Osteoblast (primary cell): ENCODE measurements at regions not wholly inside any gene's neighbourhood (a gene's known extent, or its start where the extent isn't known, plus 50 kb on each side); places are given as distances from the start of the nearest gene placed in this dataset.

ENCODE experiments used
- DNase-seq: peaks from one replicate; pipeline ENCODE4 v3.0.0; 2011; ENCODE audit warnings: low spot score, mixed read lengths; ENCODE audit not compliant: insufficient read length; ENCODE audit errors: missing footprints
- H2AFZ ChIP-seq: 2 replicates; pipeline ENCODE4 v1.6.0; 2011; ENCODE audit warnings: mild to moderate bottlenecking, low read length
- H3K27ac ChIP-seq: 2 replicates; pipeline ENCODE4 v1.5.1; 2011; ENCODE audit warnings: mild to moderate bottlenecking, low read depth, low read length, moderate library complexity
- H3K27me3 ChIP-seq: 2 replicates; pipeline ENCODE4 v1.6.0; 2012; ENCODE audit warnings: mild to moderate bottlenecking, control low read depth, inconsistent platforms, low read length, moderate library complexity; ENCODE audit not compliant: insufficient read depth
- H3K36me3 ChIP-seq: 2 replicates; pipeline ENCODE4 v1.5.1; 2011; ENCODE audit warnings: mild to moderate bottlenecking, low read length, control low read depth, moderate library complexity; ENCODE audit not compliant: insufficient read depth
- H3K4me1 ChIP-seq: 2 replicates; pipeline ENCODE4 v1.5.1; 2011; ENCODE audit warnings: mild to moderate bottlenecking, low read length, control low read depth, moderate library complexity; ENCODE audit not compliant: insufficient read depth
- H3K4me2 ChIP-seq: 2 replicates; pipeline ENCODE4 v1.6.0; 2011; ENCODE audit warnings: mild to moderate bottlenecking, low read length; ENCODE audit not compliant: insufficient read depth
- H3K4me3 ChIP-seq: fragments of 200-600 bp; sonication (generic); 3 replicates; pipeline ENCODE4 v1.5.1; 2012; ENCODE audit warnings: mild to moderate bottlenecking, low read length, inconsistent platforms; ENCODE audit not compliant: insufficient read depth
- H3K79me2 ChIP-seq: 2 replicates; pipeline ENCODE4 v1.6.0; 2012; ENCODE audit warnings: mild to moderate bottlenecking, low read length, control low read depth, inconsistent platforms; ENCODE audit not compliant: insufficient read depth
- H3K9me3 ChIP-seq: 2 replicates; pipeline ENCODE4 v1.5.1; 2011; ENCODE audit warnings: low read depth, low read length, control low read depth
- H4K20me1 ChIP-seq: 2 replicates; pipeline ENCODE4 v1.6.0; 2012; ENCODE audit warnings: mild to moderate bottlenecking, low read length, control low read depth; ENCODE audit not compliant: insufficient read depth
- CTCF ChIP-seq: IDR thresholded peaks from 2 replicates; pipeline ENCODE4 v1.5.1; 2011; ENCODE audit warnings: mild to moderate bottlenecking, low read depth, low read length, moderate library complexity; ENCODE audit errors: extremely low read depth

- TF ChIP-seq CTCF: no peak
- Histone ChIP-seq H3K4me3 (no peak overlapping the region), H3K79me2 (no peaks in the 10 kb centered on the region), H3K36me3 (no peaks in the 10 kb centered on the region), H3K27ac (no peak overlapping the region), H3K9me3 (no peaks in the 10 kb centered on the region), H3K4me2 (no peak overlapping the region), H2AFZ (no peak overlapping the region), H3K4me1 (no peaks in the 10 kb centered on the region), H4K20me1 (no peaks in the 10 kb centered on the region), H3K27me3 (no peaks in the 10 kb centered on the region)
- no peak for DNase-seq
Measured at GRCh38 chr4:33532821-33533220, 2711.5 kb downstream of the ARAP2 start.

- no peak overlapping the region for H3K4me2 ChIP-seq
- H3K27me3 ChIP-seq: no peaks in the 10 kb centered on the region
- H3K9me3 ChIP-seq: peaks cover 3% of the 10 kb centered on the region
- no peaks in the 10 kb centered on the region for H3K4me1 ChIP-seq
- H3K4me3 ChIP-seq: no peak overlapping the region
- no peak for DNase-seq
- H3K36me3 ChIP-seq: no peaks in the 10 kb centered on the region
- H2AFZ ChIP-seq: no peak overlapping the region
- H4K20me1 ChIP-seq: no peaks in the 10 kb centered on the region
- no peaks in the 10 kb centered on the region for H3K79me2 ChIP-seq
- TF ChIP-seq CTCF: no peak
- H3K27ac ChIP-seq: no peak overlapping the region
Measured at GRCh38 chr4:33536898-33537297, 2707.4 kb downstream of the ARAP2 start.

- no peak overlapping the region for H3K4me2 ChIP-seq
- peaks cover 3% of the 10 kb centered on the region for H3K9me3 ChIP-seq
- no peak for TF ChIP-seq CTCF
- H4K20me1 ChIP-seq: no peaks in the 10 kb centered on the region
- H3K4me3 ChIP-seq: no peak overlapping the region
- H3K27ac ChIP-seq: no peak overlapping the region
- DNase-seq: no peak
- H2AFZ ChIP-seq: no peak overlapping the region
- no peaks in the 10 kb centered on the region for H3K79me2 ChIP-seq
- no peaks in the 10 kb centered on the region for H3K36me3 ChIP-seq
- H3K4me1 ChIP-seq: no peaks in the 10 kb centered on the region
- H3K27me3 ChIP-seq: no peaks in the 10 kb centered on the region
Measured at GRCh38 chr4:33537527-33537926, 2706.8 kb downstream of the ARAP2 start.

- Histone ChIP-seq H3K4me1 (no peaks in the 10 kb centered on the region), H2AFZ (no peak overlapping the region), H3K27me3 (no peaks in the 10 kb centered on the region), H3K4me2 (no peak overlapping the region), H3K36me3 (no peaks in the 10 kb centered on the region), H3K4me3 (no peak overlapping the region), H3K9me3 (peaks cover 7% of the 10 kb centered on the region), H3K79me2 (no peaks in the 10 kb centered on the region), H3K27ac (no peak overlapping the region), H4K20me1 (no peaks in the 10 kb centered on the region)
- TF ChIP-seq CTCF: no peak
- DNase-seq: no peak
Measured at GRCh38 chr4:33543941-33544450, 2700.3 kb downstream of the ARAP2 start.
